ENCODE measurements at regions not wholly inside any gene's neighbourhood (a gene's known extent, or its start where the extent isn't known, plus 50 kb on each side); places are given as distances from the start of the nearest gene placed in this dataset.

DNA sequence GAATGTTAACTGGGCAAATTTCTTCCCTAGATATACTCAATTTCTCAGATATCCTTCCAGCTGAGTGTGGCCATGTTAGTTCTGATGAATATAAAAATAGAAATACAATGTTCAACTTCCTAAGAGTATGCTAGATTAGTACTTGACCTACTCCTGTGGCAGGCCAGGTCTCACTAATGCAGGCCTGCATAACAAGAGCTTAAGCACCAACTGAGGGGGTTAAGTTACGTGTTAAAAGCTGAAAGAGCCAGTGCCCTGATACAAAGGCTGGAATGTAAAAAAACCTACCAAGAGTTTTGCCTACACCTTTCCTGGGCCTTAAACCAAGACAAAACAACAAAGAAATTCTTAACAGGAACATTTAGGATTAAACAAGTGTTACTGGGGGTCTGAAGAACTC, 102.8 kb downstream of the MRPS30 start:
- no peak overlapping the region for H3K4me3 ChIP-seq (ENCODE audit: low read depth, low read length)
- no peak for DNase-seq (ENCODE audit: low read depth)
- TF ChIP-seq, protein P1, sequence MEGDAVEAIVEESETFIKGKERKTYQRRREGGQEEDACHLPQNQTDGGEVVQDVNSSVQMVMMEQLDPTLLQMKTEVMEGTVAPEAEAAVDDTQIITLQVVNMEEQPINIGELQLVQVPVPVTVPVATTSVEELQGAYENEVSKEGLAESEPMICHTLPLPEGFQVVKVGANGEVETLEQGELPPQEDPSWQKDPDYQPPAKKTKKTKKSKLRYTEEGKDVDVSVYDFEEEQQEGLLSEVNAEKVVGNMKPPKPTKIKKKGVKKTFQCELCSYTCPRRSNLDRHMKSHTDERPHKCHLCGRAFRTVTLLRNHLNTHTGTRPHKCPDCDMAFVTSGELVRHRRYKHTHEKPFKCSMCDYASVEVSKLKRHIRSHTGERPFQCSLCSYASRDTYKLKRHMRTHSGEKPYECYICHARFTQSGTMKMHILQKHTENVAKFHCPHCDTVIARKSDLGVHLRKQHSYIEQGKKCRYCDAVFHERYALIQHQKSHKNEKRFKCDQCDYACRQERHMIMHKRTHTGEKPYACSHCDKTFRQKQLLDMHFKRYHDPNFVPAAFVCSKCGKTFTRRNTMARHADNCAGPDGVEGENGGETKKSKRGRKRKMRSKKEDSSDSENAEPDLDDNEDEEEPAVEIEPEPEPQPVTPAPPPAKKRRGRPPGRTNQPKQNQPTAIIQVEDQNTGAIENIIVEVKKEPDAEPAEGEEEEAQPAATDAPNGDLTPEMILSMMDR (conservative IDR thresholded peaks at IDR 0.05; ENCODE audit: low read depth, low read length): no peak

DNA sequence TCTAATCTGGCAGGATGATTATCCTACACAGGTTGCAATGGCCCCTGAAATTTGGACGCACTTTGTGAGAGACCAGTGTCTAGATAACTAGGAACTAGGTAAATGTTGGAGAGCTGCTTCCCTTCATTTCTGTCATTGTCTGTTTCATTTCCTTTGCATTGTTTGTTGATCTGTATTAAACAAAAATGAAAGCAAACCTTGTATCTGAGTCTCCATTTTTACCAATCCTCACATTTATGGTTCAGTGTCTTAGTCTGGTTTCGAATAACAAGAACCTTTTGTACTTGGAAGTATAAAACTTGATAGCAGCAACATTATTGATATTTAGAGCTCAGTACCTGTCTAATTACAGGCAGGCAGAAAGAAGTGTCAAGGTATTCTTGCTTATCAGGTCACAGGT, 105.5 kb downstream of the MRPS30 start:
- TF ChIP-seq, protein P1 (conservative IDR thresholded peaks at IDR 0.05; ENCODE audit: low read depth, low read length): no peak
- no peak overlapping the region for H3K4me3 ChIP-seq (ENCODE audit: low read depth, low read length)
- DNase-seq (ENCODE audit: low read depth): no peak

DNA sequence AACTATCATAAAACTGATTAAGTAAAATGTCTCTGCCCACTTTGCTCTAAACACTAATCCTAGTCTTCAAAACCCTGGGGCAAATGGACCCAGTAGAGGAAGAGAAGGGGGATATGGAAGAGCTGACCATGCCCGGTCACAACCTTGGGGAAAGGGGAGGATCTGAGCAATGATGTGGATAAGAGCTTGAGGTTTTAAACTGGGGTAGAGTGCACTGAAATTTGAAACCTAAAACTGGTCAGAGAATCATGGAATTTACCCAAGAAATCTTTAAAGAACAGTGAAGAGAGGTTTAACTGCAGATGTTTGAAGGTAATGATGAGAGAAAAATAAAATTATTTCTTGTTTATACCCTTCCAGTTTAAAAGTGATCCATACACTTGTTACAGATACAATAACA, 110.8 kb downstream of the MRPS30 start:
- DNase-seq (ENCODE audit: low read depth): no peak
- no peak overlapping the region for H3K4me3 ChIP-seq (ENCODE audit: low read depth, low read length)
- TF ChIP-seq, protein P1 (conservative IDR thresholded peaks at IDR 0.05; ENCODE audit: low read depth, low read length): no peak

DNA sequence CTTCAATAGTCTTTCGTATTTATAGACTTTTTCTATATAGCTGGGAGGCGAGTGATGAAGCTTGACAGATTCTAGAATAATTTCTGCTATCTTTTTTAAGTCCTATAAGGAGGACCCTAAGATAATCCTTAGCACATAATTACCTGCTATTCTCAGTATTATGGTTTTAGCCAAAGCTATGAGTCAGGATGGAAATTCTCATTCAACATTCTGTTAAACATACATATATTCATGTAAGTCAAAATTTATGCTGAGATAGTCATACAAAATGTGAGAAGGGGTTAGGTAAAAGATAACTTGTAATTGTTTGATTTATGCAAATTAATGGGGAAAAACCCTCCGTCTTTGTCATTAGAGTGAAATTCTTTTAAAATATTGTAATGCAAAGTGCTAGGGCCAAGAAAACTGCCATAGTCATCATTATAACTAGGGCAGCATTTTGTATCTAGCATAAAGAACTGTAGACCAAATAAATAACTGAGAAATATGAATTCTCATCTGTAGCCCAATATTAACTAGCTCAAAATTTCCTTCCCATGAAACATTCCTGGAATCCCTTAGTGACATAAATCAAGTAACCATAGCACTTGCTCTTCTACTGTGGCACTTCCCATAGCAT, 118.5 kb downstream of the MRPS30 start:
- TF ChIP-seq, protein P1 (conservative IDR thresholded peaks at IDR 0.05; ENCODE audit: low read depth, low read length): no peak

DNA sequence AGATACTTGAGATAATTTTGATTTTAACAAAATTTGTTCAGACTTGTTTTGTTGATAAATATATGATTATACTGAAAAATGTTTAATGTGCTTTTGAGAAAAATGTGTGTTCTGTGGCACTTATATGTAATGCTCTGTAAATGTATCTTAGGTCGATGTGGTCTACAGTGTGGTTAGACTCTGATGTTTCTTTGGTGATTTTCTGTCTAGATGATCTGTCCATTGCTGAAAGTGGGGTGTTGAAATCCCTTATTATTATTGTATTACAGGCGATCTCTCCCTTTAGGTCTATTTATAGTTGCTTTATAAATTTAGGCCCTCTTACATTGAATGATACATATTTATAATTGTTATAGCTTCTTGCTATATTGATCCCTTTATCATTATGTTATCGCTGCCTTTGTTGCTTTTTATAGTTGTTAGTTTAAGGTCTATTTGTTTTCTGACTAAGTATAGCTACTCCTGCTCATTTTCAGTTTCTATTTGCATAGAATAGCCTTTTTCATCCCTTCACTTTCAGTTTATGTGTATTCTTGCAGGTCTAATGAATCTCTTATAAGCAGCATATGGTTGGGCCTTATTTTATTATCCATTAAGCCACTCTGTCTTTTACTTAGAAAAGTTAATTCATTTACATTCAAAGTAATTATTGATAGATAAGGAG, 124.3 kb downstream of the MRPS30 start:
- no peak for DNase-seq (ENCODE audit: low read depth)
- TF ChIP-seq, protein P1 (conservative IDR thresholded peaks at IDR 0.05; ENCODE audit: low read depth, low read length): no peak
- H3K4me3 ChIP-seq (ENCODE audit: low read depth, low read length): no peak overlapping the region

More for the DNA sequence above, 118.5 kb downstream of the MRPS30 start:
- no peak for DNase-seq (ENCODE audit: low read depth)
- no peak overlapping the region for H3K4me3 ChIP-seq (ENCODE audit: low read depth, low read length)

DNA sequence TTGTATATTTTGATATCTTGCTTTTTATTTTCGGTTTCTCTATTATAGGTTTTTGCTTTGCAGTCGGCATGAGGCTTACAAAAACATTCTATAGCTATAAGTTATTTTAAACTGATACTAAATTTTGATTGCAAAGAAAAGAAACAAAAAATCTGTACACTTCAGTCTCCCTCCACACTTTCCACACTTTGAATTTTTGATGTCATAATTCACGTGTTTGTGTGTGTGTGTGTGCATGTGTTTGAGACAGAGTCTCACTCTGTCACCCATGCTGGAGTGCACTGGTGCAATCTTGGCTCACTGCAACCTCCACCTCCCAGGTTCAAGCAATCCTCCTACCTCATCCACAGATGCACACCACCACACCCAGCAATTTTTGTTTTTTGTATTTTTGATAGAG, 124.9 kb downstream of the MRPS30 start:
- H3K4me3 ChIP-seq (ENCODE audit: low read depth, low read length): no peak overlapping the region
- DNase-seq (ENCODE audit: low read depth): no peak
- TF ChIP-seq, protein P1 (conservative IDR thresholded peaks at IDR 0.05; ENCODE audit: low read depth, low read length): no peak

DNA sequence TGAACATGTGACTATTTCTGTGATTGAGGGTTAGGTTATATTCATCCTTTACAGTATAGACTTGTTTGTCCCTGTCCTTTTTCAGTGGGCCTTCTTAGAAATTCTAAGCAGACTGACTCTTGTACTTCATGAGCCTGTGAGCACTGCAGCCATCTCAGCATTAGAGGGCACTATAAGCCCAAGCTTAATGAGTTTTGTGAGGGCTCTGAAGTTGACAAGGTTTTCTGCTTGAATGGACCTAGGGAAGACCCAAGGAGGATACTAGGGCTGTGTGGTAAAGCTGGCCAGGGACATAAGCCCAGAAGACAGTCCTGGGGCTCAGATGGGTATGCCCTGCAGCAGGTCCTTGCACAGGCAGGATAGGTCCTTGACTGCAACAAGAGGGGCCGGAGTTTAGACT, 126.5 kb downstream of the MRPS30 start:
- no peak for DNase-seq (ENCODE audit: low read depth)
- H3K4me3 ChIP-seq (ENCODE audit: low read depth, low read length): no peak overlapping the region
- TF ChIP-seq, protein P1 (conservative IDR thresholded peaks at IDR 0.05; ENCODE audit: low read depth, low read length): peak; percentile 57

All from epithelial cell of proximal tubule (primary cell).